K562 (cell line): ENCODE measurements at regions not wholly inside any gene's neighbourhood (a gene's known extent, or its start where the extent isn't known, plus 50 kb on each side); places are given as distances from the start of the nearest gene placed in this dataset.

Source experiments
- CBFB ChIP-seq: sonication (generic); formaldehyde crosslinking; IDR thresholded peaks from 2 replicates; pipeline ENCODE4 v1.4.0; 2020; ENCODE audit warnings: mild to moderate bottlenecking, missing genetic modification reagents
- NFXL1 ChIP-seq: fragments of 450-650 bp; formaldehyde crosslinking; IDR thresholded peaks from 2 replicates; pipeline ENCODE4 v1.4.0; 2021; ENCODE audit warnings: mild to moderate bottlenecking
- PTBP1 ChIP-seq: fragments of 200-400 bp; formaldehyde crosslinking; IDR thresholded peaks from 2 replicates; pipeline ENCODE4 v1.6.1; 2017; ENCODE audit warnings: low read depth, low read length
- XRCC3 ChIP-seq: fragments of 450-650 bp; IDR thresholded peaks from 2 replicates; pipeline ENCODE4 v1.6.1; 2017; ENCODE audit warnings: mild to moderate bottlenecking, moderate library complexity
- ZNF699 ChIP-seq: fragments of 250-450 bp; sonication (Bioruptor Pico); IDR thresholded peaks from 2 replicates; pipeline ENCODE4 v1.8.0; 2021; ENCODE audit warnings: mild to moderate bottlenecking, moderate library complexity; ENCODE audit not compliant: insufficient replicate concordance
- TF ChIP-seq, protein P1 (sequence below), 2 experiments: fragments of 450-650 bp; IDR thresholded peaks; 2 replicates each; pipeline ENCODE4 v1.6.1; 2016; ENCODE audit warnings: mild to moderate bottlenecking in 2 of 2, borderline replicate concordance in 1 of 2, low read depth in 1 of 2, moderate library complexity in 1 of 2
- TF ChIP-seq, protein P2 (sequence below): fragments of 450-650 bp; IDR thresholded peaks from 2 replicates; pipeline ENCODE4 v1.6.1; 2016; ENCODE audit warnings: low read depth, mild to moderate bottlenecking, moderate library complexity
- TF ChIP-seq, protein P3 (sequence below), 2 experiments: fragments of 150-350 bp in 1 of 2; IDR thresholded peaks; 2 replicates each; pipeline ENCODE4 v1.6.1; 2012 to 2016; ENCODE audit warnings: low read depth in 2 of 2, low read length in 2 of 2, mild to moderate bottlenecking in 1 of 2, moderate library complexity in 1 of 2

GRCh38 chr9:74083681-74084433 lies 413.3 kb upstream of the RORB start (continued):
- TF ChIP-seq, protein P1, sequence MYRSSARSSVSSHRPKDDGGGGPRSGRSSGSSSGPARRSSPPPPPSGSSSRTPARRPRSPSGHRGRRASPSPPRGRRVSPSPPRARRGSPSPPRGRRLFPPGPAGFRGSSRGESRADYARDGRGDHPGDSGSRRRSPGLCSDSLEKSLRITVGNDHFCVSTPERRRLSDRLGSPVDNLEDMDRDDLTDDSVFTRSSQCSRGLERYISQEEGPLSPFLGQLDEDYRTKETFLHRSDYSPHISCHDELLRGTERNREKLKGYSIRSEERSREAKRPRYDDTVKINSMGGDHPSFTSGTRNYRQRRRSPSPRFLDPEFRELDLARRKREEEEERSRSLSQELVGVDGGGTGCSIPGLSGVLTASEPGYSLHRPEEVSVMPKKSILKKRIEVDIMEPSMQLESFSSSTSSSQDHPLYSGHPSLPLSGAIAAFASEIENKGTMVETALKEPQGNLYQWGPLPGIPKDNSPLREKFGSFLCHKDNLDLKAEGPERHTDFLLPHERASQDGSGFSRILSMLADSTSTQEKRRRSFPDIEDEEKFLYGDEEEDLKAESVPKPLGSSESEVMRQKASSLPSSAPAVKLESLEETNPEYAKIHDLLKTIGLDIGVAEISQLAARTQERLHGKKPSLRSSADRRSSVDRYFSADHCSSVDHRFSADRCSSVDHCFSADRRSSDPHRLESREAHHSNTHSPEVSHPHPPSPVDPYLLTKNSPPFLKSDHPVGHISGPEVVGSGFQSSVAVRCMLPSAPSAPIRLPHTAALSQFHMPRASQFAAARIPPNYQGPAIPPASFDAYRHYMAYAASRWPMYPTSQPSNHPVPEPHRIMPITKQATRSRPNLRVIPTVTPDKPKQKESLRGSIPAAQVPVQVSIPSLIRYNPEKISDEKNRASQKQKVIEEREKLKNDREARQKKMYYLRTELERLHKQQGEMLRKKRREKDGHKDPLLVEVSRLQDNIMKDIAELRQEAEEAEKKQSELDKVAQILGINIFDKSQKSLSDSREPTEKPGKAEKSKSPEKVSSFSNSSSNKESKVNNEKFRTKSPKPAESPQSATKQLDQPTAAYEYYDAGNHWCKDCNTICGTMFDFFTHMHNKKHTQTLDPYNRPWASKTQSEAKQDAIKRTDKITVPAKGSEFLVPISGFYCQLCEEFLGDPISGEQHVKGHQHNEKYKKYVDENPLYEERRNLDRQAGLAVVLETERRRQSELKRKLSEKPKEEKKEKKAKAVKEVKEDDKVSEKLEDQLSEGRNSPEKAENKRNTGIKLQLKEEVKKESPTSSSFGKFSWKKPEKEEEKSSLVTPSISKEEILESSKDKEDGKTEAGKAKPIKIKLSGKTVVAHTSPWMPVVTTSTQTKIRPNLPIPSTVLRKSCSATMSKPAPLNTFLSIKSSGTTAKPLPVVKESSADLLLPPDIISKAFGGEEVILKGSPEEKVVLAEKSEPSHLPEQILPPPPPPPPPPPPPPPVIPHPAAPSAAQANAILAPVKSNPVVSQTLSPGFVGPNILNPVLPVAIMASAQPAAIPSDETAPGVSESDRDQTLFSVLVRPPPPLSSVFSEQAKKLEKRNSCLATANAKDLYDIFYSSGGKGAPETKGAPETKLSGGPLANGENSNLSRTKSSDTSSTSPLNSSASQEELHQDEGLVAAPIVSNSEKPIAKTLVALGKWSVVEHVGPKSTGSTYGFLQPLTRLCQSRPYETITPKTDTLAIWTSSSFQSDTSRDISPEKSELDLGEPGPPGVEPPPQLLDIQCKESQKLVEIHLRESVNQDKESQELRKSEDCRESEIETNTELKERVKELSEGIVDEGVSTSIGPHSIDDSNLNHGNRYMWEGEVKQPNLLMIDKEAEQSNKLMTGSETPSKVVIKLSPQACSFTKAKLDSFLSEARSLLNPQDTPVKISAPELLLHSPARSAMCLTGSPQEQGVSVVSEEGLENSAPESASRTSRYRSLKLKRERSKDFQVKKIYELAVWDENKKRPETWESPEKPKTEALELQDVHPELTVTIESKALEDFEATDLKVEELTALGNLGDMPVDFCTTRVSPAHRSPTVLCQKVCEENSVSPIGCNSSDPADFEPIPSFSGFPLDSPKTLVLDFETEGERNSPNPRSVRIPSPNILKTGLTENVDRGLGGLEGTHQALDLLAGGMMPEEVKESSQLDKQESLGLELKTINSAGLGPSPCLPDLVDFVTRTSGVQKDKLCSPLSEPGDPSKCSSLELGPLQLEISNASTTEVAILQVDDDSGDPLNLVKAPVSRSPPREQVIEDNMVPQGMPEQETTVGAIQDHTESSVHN (IDR thresholded peaks at IDR 0.05; ENCODE audit: borderline replicate concordance in 1 of 2, low read depth in 1 of 2): no peak
- TF ChIP-seq XRCC3: no peak
- TF ChIP-seq PTBP1: no peak
- TF ChIP-seq CBFB (CRISPR knock-in tag): no peak
- TF ChIP-seq, protein P2, sequence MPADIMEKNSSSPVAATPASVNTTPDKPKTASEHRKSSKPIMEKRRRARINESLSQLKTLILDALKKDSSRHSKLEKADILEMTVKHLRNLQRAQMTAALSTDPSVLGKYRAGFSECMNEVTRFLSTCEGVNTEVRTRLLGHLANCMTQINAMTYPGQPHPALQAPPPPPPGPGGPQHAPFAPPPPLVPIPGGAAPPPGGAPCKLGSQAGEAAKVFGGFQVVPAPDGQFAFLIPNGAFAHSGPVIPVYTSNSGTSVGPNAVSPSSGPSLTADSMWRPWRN: no peak
- no peak for TF ChIP-seq NFXL1 (CRISPR knock-in tag)
- TF ChIP-seq ZNF699 (CRISPR knock-in tag): no peak
- TF ChIP-seq, protein P3, sequence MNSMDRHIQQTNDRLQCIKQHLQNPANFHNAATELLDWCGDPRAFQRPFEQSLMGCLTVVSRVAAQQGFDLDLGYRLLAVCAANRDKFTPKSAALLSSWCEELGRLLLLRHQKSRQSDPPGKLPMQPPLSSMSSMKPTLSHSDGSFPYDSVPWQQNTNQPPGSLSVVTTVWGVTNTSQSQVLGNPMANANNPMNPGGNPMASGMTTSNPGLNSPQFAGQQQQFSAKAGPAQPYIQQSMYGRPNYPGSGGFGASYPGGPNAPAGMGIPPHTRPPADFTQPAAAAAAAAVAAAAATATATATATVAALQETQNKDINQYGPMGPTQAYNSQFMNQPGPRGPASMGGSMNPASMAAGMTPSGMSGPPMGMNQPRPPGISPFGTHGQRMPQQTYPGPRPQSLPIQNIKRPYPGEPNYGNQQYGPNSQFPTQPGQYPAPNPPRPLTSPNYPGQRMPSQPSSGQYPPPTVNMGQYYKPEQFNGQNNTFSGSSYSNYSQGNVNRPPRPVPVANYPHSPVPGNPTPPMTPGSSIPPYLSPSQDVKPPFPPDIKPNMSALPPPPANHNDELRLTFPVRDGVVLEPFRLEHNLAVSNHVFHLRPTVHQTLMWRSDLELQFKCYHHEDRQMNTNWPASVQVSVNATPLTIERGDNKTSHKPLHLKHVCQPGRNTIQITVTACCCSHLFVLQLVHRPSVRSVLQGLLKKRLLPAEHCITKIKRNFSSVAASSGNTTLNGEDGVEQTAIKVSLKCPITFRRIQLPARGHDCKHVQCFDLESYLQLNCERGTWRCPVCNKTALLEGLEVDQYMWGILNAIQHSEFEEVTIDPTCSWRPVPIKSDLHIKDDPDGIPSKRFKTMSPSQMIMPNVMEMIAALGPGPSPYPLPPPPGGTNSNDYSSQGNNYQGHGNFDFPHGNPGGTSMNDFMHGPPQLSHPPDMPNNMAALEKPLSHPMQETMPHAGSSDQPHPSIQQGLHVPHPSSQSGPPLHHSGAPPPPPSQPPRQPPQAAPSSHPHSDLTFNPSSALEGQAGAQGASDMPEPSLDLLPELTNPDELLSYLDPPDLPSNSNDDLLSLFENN (IDR thresholded peaks at IDR 0.05; ENCODE audit: low read depth in 2 of 2, low read length in 2 of 2): no peak
